Activated CD8-positive, alpha-beta T cell treated with anti-CD3 and anti-CD28 coated beads for 36 hours (primary cell): ENCODE measurements at regions not wholly inside any gene's neighbourhood (a gene's known extent, or its start where the extent isn't known, plus 50 kb on each side); places are given as distances from the start of the nearest gene placed in this dataset.

ENCODE experiments used
- ATAC-seq: fragments of 200-7000 bp; cut with Tn5 transposase; one replicate; pipeline ENCODE4 v1.10.0; 2021; ENCODE audit warnings: mild to moderate bottlenecking, moderate library complexity
- CTCF ChIA-PET: fragments of 350-600 bp; sonication (Branson Sonifier 250); formaldehyde crosslinking; loops from one replicate; lab custom pipeline; 2021; ENCODE audit warnings: antibody characterized with exemption; lab: Charles Lee
- POLR2A ChIA-PET: fragments of 350-600 bp; sonication (Branson Sonifier 250); formaldehyde crosslinking; loops from one replicate; lab custom pipeline; 2021; ENCODE audit warnings: antibody characterized with exemption; lab: Charles Lee
- DNase-seq: peaks from one replicate; pipeline ENCODE4 v3.0.0-alpha.2; 2020
- H3K27ac Mint-ChIP-seq: one replicate; pipeline ENCODE4 v1.8.0; 2021; ENCODE audit warnings: mild to moderate bottlenecking, mixed read lengths
- H3K27me3 Mint-ChIP-seq: one replicate; pipeline ENCODE4 v1.8.0; 2021; ENCODE audit warnings: mixed read lengths
- H3K36me3 Mint-ChIP-seq: one replicate; pipeline ENCODE4 v1.8.0; 2021; ENCODE audit warnings: low read depth, mixed read lengths
- H3K4me1 Mint-ChIP-seq: one replicate; pipeline ENCODE4 v1.8.0; 2021; ENCODE audit warnings: low read depth, mixed read lengths
- H3K4me3 Mint-ChIP-seq: one replicate; pipeline ENCODE4 v1.8.0; 2021; ENCODE audit warnings: mild to moderate bottlenecking, moderate library complexity, mixed read lengths
- H3K9me3 Mint-ChIP-seq: one replicate; pipeline ENCODE4 v1.8.0; 2021; ENCODE audit warnings: mixed read lengths
- intact Hi-C: fragments of 100-400 bp; cut with micrococcal nuclease; formaldehyde crosslinking; loops from one replicate; pipeline ENCODE4 v1.10.0; 2022
- TF ChIP-seq, protein P1 (sequence below): fragments of 200-600 bp; IDR thresholded peaks from one replicate; pipeline ENCODE4 v1.8.0; 2022; ENCODE audit warnings: antibody characterized with exemption, mild to moderate bottlenecking

GRCh38 chr11:22974251-22974650, 114.0 kb upstream of the CCDC179 start:
- ATAC-seq (no peak), DNase-seq (no peak)
- Mint-ChIP-seq H3K4me1 (no peaks in the 10 kb centered on the region), H3K4me3 (no peak overlapping the region), H3K27ac (no peak overlapping the region), H3K27me3 (no peaks in the 10 kb centered on the region), H3K9me3 (peaks cover 8% of the 10 kb centered on the region), H3K36me3 (no peaks in the 10 kb centered on the region)
- ChIA-PET CTCF (no interaction called here), POLR2A (no interaction called here)
- intact Hi-C loops: no loop called here
- TF ChIP-seq, protein P1, sequence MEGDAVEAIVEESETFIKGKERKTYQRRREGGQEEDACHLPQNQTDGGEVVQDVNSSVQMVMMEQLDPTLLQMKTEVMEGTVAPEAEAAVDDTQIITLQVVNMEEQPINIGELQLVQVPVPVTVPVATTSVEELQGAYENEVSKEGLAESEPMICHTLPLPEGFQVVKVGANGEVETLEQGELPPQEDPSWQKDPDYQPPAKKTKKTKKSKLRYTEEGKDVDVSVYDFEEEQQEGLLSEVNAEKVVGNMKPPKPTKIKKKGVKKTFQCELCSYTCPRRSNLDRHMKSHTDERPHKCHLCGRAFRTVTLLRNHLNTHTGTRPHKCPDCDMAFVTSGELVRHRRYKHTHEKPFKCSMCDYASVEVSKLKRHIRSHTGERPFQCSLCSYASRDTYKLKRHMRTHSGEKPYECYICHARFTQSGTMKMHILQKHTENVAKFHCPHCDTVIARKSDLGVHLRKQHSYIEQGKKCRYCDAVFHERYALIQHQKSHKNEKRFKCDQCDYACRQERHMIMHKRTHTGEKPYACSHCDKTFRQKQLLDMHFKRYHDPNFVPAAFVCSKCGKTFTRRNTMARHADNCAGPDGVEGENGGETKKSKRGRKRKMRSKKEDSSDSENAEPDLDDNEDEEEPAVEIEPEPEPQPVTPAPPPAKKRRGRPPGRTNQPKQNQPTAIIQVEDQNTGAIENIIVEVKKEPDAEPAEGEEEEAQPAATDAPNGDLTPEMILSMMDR: no peak

DNA sequence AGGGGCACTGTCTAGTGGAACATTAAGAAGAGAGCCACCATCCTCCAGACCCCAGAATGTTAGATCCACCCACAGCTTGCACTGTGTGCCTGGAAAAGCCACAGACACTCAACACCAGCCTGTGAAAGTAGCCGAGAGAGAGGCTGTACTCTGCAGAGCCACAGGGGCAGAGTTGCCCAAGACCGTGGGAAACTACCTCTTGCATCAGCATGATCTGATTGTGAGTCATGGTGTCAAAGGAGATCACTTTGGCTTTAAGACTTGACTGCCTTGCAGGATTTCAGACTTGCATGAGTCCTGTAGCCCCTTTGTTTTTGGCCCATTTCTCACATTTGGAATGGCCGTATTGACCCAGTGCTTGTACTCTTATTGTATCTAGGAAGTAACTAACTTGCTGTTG, 115.9 kb upstream of the CCDC179 start:
- H3K4me1 Mint-ChIP-seq: no peaks in the 10 kb centered on the region

GRCh38 chr11:22982903-22983302, 122.6 kb upstream of the CCDC179 start:
- ChIA-PET POLR2A (no interaction called here), CTCF (no interaction called here)
- no peaks in the 10 kb centered on the region for H3K27me3 Mint-ChIP-seq
- H3K36me3 Mint-ChIP-seq: no peaks in the 10 kb centered on the region
- intact Hi-C loops: no loop called here
- no peaks in the 10 kb centered on the region for H3K4me1 Mint-ChIP-seq
- H3K27ac Mint-ChIP-seq: no peak overlapping the region
- ATAC-seq: no peak
- no peak overlapping the region for H3K4me3 Mint-ChIP-seq
- no peak for DNase-seq
- TF ChIP-seq, protein P1: no peak
- H3K9me3 Mint-ChIP-seq: peaks cover 6% of the 10 kb centered on the region

More for the DNA sequence above, 115.9 kb upstream of the CCDC179 start:
- Mint-ChIP-seq H3K27ac (no peak overlapping the region), H3K36me3 (no peaks in the 10 kb centered on the region), H3K4me3 (no peak overlapping the region), H3K27me3 (no peaks in the 10 kb centered on the region), H3K9me3 (peaks cover 3% of the 10 kb centered on the region)
- DNase-seq (peak; percentile 47), ATAC-seq (peak; percentile 56)
- TF ChIP-seq, protein P1: no peak
- intact Hi-C loops: no loop called here
- CTCF ChIA-PET: no interaction called here
- POLR2A ChIA-PET: no interaction called here

DNA sequence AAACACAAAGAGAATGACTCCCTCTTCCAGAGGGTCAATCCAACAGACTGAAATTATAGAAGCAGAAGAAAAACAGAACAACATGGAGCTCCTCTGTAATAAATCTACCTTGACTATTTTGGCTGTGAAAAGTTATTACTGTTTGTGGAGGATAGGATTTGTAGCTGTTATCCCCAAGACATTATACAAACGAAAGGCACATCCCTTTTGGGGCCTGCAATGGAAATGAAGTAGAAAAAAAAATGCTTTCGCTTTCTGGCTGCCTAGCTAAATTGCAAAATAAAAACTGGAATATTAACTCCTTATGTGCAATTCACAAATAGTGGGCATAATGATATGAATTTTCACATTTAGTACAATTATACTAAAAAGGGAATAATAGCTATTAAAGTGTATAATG, 123.8 kb upstream of the CCDC179 start:
- CTCF ChIA-PET: interaction anchor here (1.6 kb wide), 1 partner anchor 26 kb away, joined by 3 read pairs; no protein-coding TSS in a partner anchor
- intact Hi-C loops: no loop called here

GRCh38 chr11:22989371-22989770, 129.1 kb upstream of the CCDC179 start:
- H3K4me1 Mint-ChIP-seq: no peaks in the 10 kb centered on the region
- no peak overlapping the region for H3K27ac Mint-ChIP-seq
- ChIA-PET POLR2A (interaction anchor here (0.6 kb wide), 1 partner anchor 60 kb away, joined by 3 read pairs; no protein-coding TSS in a partner anchor), CTCF (no interaction called here)
- ATAC-seq (no peak), DNase-seq (no peak)
- intact Hi-C loops: no loop called here
- peaks cover 8% of the 10 kb centered on the region for H3K36me3 Mint-ChIP-seq
- H3K9me3 Mint-ChIP-seq: peaks cover 10% of the 10 kb centered on the region
- no peak overlapping the region for H3K4me3 Mint-ChIP-seq
- no peaks in the 10 kb centered on the region for H3K27me3 Mint-ChIP-seq
- TF ChIP-seq, protein P1: no peak

More for the DNA sequence above, 123.8 kb upstream of the CCDC179 start:
- no peak for ATAC-seq
- peaks cover 6% of the 10 kb centered on the region for H3K9me3 Mint-ChIP-seq
- no peak for DNase-seq
- no peak overlapping the region for H3K27ac Mint-ChIP-seq
- peaks cover 1% of the 10 kb centered on the region for H3K36me3 Mint-ChIP-seq
- TF ChIP-seq, protein P1: no peak
- H3K4me3 Mint-ChIP-seq: no peak overlapping the region
- H3K4me1 Mint-ChIP-seq: no peaks in the 10 kb centered on the region
- POLR2A ChIA-PET: no interaction called here
- no peaks in the 10 kb centered on the region for H3K27me3 Mint-ChIP-seq
